ENCODE measurements at regions not wholly inside any gene's neighbourhood (a gene's known extent, or its start where the extent isn't known, plus 50 kb on each side); places are given as distances from the start of the nearest gene placed in this dataset.

DNA sequence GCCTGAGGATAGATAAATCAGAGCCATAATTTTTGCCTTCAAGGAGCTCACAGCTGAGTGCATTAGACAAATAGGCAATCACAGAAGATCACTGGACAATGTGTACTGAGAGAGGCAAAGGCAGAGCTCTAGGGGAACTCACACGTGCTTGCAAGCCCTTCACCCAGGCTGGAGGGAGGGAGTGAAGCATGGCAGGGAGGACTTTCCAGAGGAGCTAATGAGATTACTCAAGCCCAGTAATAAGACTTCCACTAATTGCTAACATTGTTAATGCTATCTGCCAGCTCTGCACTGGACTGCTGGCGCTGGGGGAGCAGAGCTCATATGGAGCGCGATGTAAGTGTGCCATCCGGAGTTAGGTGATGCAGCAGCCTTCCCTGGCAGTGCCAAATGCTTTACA, 408.4 kb downstream of the NTRK2 start:
- TF ChIP-seq MAX (IDR thresholded peaks at IDR 0.05) = no peak
- TF ChIP-seq CREB1 (IDR thresholded peaks at IDR 0.05; ENCODE audit: low read depth) = no peak
- no peak for TF ChIP-seq RAD21 (IDR thresholded peaks at IDR 0.05; ENCODE audit: low read depth)

Data from Ishikawa (cell line).